ENCODE measurements at regions not wholly inside any gene's neighbourhood (a gene's known extent, or its start where the extent isn't known, plus 50 kb on each side); places are given as distances from the start of the nearest gene placed in this dataset.

GRCh38 chr18:22557168-22557941, 139.6 kb upstream of the CTAGE1 start:
- Histone ChIP-seq H3K9me3 (ENCODE audit: control insufficient read depth, insufficient read depth, low read length) (no peaks in the 10 kb centered on the region), H3K79me2 (ENCODE audit: control insufficient read depth, low read length) (no peaks in the 10 kb centered on the region), H3K27ac (ENCODE audit: low read depth, low read length) (no peak overlapping the region), H3K9me2 (replicated peaks; ENCODE audit: control insufficient read depth, low read length) (no peaks in the 10 kb centered on the region), H3K4me1 (ENCODE audit: control insufficient read depth, low read length) (no peaks in the 10 kb centered on the region), H3F3A (ENCODE audit: control insufficient read depth, insufficient read depth) (no peaks in the 10 kb centered on the region), H3K36me3 (ENCODE audit: control insufficient read depth, low read length) (no peaks in the 10 kb centered on the region), H3K4me2 (ENCODE audit: low read length) (no peak overlapping the region), H3K4me3 (ENCODE audit: low read length) (no peak overlapping the region), H3K27me3 (ENCODE audit: control insufficient read depth, low read length) (no peaks in the 10 kb centered on the region), H4K20me1 (ENCODE audit: control insufficient read depth, insufficient read depth, low read depth, low read length) (no peaks in the 10 kb centered on the region)
- TF ChIP-seq CTCF (IDR thresholded peaks at IDR 0.05; ENCODE audit: low read depth, low read length, poor library complexity, severe bottlenecking) (no peak), EZH2phosphoT487 (IDR thresholded peaks at IDR 0.05; ENCODE audit: borderline replicate concordance, low read length) (no peak)

GRCh38 chr18:22558945-22559385, 141.2 kb upstream of the CTAGE1 start:
- Histone ChIP-seq H3F3A (ENCODE audit: control insufficient read depth, insufficient read depth) (no peaks in the 10 kb centered on the region), H3K79me2 (ENCODE audit: control insufficient read depth, low read length) (no peaks in the 10 kb centered on the region), H3K4me1 (ENCODE audit: control insufficient read depth, low read length) (no peaks in the 10 kb centered on the region), H3K4me2 (ENCODE audit: low read length) (no peak overlapping the region), H3K27me3 (ENCODE audit: control insufficient read depth, low read length) (no peaks in the 10 kb centered on the region), H3K9me2 (replicated peaks; ENCODE audit: control insufficient read depth, low read length) (no peaks in the 10 kb centered on the region), H3K9me3 (ENCODE audit: control insufficient read depth, insufficient read depth, low read length) (no peaks in the 10 kb centered on the region), H3K36me3 (ENCODE audit: control insufficient read depth, low read length) (no peaks in the 10 kb centered on the region), H3K4me3 (ENCODE audit: low read length) (no peak overlapping the region), H3K27ac (ENCODE audit: low read depth, low read length) (no peak overlapping the region), H4K20me1 (ENCODE audit: control insufficient read depth, insufficient read depth, low read depth, low read length) (no peaks in the 10 kb centered on the region)
- TF ChIP-seq EZH2phosphoT487 (IDR thresholded peaks at IDR 0.05; ENCODE audit: borderline replicate concordance, low read length) = no peak
- no peak for TF ChIP-seq CTCF (IDR thresholded peaks at IDR 0.05; ENCODE audit: low read depth, low read length, poor library complexity, severe bottlenecking)

- Histone ChIP-seq H4K20me1 (ENCODE audit: control insufficient read depth, insufficient read depth, low read depth, low read length) (no peaks in the 10 kb centered on the region), H3K9me2 (replicated peaks; ENCODE audit: control insufficient read depth, low read length) (no peaks in the 10 kb centered on the region), H3K27ac (ENCODE audit: low read depth, low read length) (no peak overlapping the region), H3K27me3 (ENCODE audit: control insufficient read depth, low read length) (no peaks in the 10 kb centered on the region), H3K79me2 (ENCODE audit: control insufficient read depth, low read length) (no peaks in the 10 kb centered on the region), H3F3A (ENCODE audit: control insufficient read depth, insufficient read depth) (no peaks in the 10 kb centered on the region), H3K4me2 (ENCODE audit: low read length) (no peak overlapping the region), H3K4me1 (ENCODE audit: control insufficient read depth, low read length) (no peaks in the 10 kb centered on the region), H3K9me3 (ENCODE audit: control insufficient read depth, insufficient read depth, low read length) (no peaks in the 10 kb centered on the region), H3K36me3 (ENCODE audit: control insufficient read depth, low read length) (no peaks in the 10 kb centered on the region), H3K4me3 (ENCODE audit: low read length) (no peak overlapping the region)
- no peak for TF ChIP-seq EZH2phosphoT487 (IDR thresholded peaks at IDR 0.05; ENCODE audit: borderline replicate concordance, low read length)
- no peak for TF ChIP-seq CTCF (IDR thresholded peaks at IDR 0.05; ENCODE audit: low read depth, low read length, poor library complexity, severe bottlenecking)
These were observed 141.9 kb upstream of the CTAGE1 start for GRCh38 chr18:22559414-22560274.

Measured in DOHH2 (cell line).